Type B pancreatic cell (in vitro differentiated cells): ENCODE measurements at regions not wholly inside any gene's neighbourhood (a gene's known extent, or its start where the extent isn't known, plus 50 kb on each side); places are given as distances from the start of the nearest gene placed in this dataset.

Source experiments
- DNase-seq: peaks from one replicate; pipeline ENCODE4 v3.0.0; 2021; ENCODE audit warnings: mixed read lengths; ENCODE audit not compliant: unreplicated experiment; ENCODE audit errors: extremely low spot score
- H3K27ac Mint-ChIP-seq: 2 replicates; pipeline ENCODE4 v1.8.0; 2021; ENCODE audit warnings: mild to moderate bottlenecking, mixed read lengths
- H3K27me3 Mint-ChIP-seq: 2 replicates; pipeline ENCODE4 v1.8.0; 2021; ENCODE audit warnings: mixed read lengths
- H3K36me3 Mint-ChIP-seq: 2 replicates; pipeline ENCODE4 v1.8.0; 2021; ENCODE audit warnings: mixed read lengths
- H3K4me1 Mint-ChIP-seq: one replicate; pipeline ENCODE4 v1.8.0; 2021; ENCODE audit warnings: mixed read lengths; ENCODE audit not compliant: unreplicated experiment
- H3K4me3 Mint-ChIP-seq: 2 replicates; pipeline ENCODE4 v1.8.0; 2021; ENCODE audit warnings: mild to moderate bottlenecking, mixed read lengths
- H3K9me3 Mint-ChIP-seq: 2 replicates; pipeline ENCODE4 v1.8.0; 2021; ENCODE audit warnings: mixed read lengths
- CTCF ChIP-seq: fragments of 200-600 bp; sonication (generic); conservative IDR thresholded peaks from 2 replicates; pipeline ENCODE4 v1.5.0; 2021; ENCODE audit warnings: antibody characterized with exemption, mild to moderate bottlenecking

GRCh38 chr13:64165826-64166225, 2750.2 kb upstream of the PCDH20 start:
- Mint-ChIP-seq H3K27me3 (no peaks in the 10 kb centered on the region), H3K4me1 (no peaks in the 10 kb centered on the region), H3K27ac (no peak overlapping the region), H3K4me3 (no peak overlapping the region), H3K36me3 (no peaks in the 10 kb centered on the region), H3K9me3 (no peaks in the 10 kb centered on the region)
- no peak for TF ChIP-seq CTCF
- DNase-seq: no peak

- Mint-ChIP-seq H3K4me3 (no peak overlapping the region), H3K27me3 (no peaks in the 10 kb centered on the region), H3K9me3 (no peaks in the 10 kb centered on the region), H3K36me3 (no peaks in the 10 kb centered on the region), H3K4me1 (no peaks in the 10 kb centered on the region), H3K27ac (no peak overlapping the region)
- DNase-seq: no peak
- no peak for TF ChIP-seq CTCF
Observed at GRCh38 chr13:64164435-64164834, 2748.8 kb upstream of the PCDH20 start.

GRCh38 chr13:64160479-64160878, 2744.8 kb upstream of the PCDH20 start:
- DNase-seq: no peak
- no peak overlapping the region for H3K4me3 Mint-ChIP-seq
- H3K27ac Mint-ChIP-seq: no peak overlapping the region
- no peak for TF ChIP-seq CTCF
- H3K36me3 Mint-ChIP-seq: no peaks in the 10 kb centered on the region
- no peaks in the 10 kb centered on the region for H3K27me3 Mint-ChIP-seq
- no peaks in the 10 kb centered on the region for H3K9me3 Mint-ChIP-seq
- no peaks in the 10 kb centered on the region for H3K4me1 Mint-ChIP-seq

- no peaks in the 10 kb centered on the region for H3K4me1 Mint-ChIP-seq
- DNase-seq: no peak
- no peak for TF ChIP-seq CTCF
- no peak overlapping the region for H3K4me3 Mint-ChIP-seq
- H3K27ac Mint-ChIP-seq: no peak overlapping the region
- H3K36me3 Mint-ChIP-seq: no peaks in the 10 kb centered on the region
- no peaks in the 10 kb centered on the region for H3K9me3 Mint-ChIP-seq
- no peaks in the 10 kb centered on the region for H3K27me3 Mint-ChIP-seq
Observed at GRCh38 chr13:64158908-64159307, 2743.3 kb upstream of the PCDH20 start.

GRCh38 chr13:64154514-64154913, 2738.9 kb upstream of the PCDH20 start:
- H3K27ac Mint-ChIP-seq: no peak overlapping the region
- no peaks in the 10 kb centered on the region for H3K4me1 Mint-ChIP-seq
- no peak for DNase-seq
- H3K36me3 Mint-ChIP-seq: no peaks in the 10 kb centered on the region
- no peaks in the 10 kb centered on the region for H3K27me3 Mint-ChIP-seq
- TF ChIP-seq CTCF: peak; percentile 55
- H3K4me3 Mint-ChIP-seq: no peak overlapping the region
- H3K9me3 Mint-ChIP-seq: no peaks in the 10 kb centered on the region

- H3K36me3 Mint-ChIP-seq: no peaks in the 10 kb centered on the region
- no peak for TF ChIP-seq CTCF
- no peak for DNase-seq
- H3K9me3 Mint-ChIP-seq: peaks cover 5% of the 10 kb centered on the region
- H3K4me1 Mint-ChIP-seq: no peaks in the 10 kb centered on the region
- H3K27me3 Mint-ChIP-seq: no peaks in the 10 kb centered on the region
- H3K4me3 Mint-ChIP-seq: no peak overlapping the region
- no peak overlapping the region for H3K27ac Mint-ChIP-seq
Observed at GRCh38 chr13:64130600-64130999, 2715.0 kb upstream of the PCDH20 start.
